ENCODE measurements at regions not wholly inside any gene's neighbourhood (a gene's known extent, or its start where the extent isn't known, plus 50 kb on each side); places are given as distances from the start of the nearest gene placed in this dataset.

- TF ChIP-seq CTCF (IDR thresholded peaks at IDR 0.05; ENCODE audit: insufficient read depth, low read length, poor library complexity, severe bottlenecking) (no peak), EZH2phosphoT487 (conservative IDR thresholded peaks at IDR 0.05; ENCODE audit: low read length) (no peak)
These were observed 190.3 kb downstream of the KCNRG start for GRCh38 chr13:50205581-50205980.

All from SU-DHL-6 (cell line).